ENCODE measurements at regions not wholly inside any gene's neighbourhood (a gene's known extent, or its start where the extent isn't known, plus 50 kb on each side); places are given as distances from the start of the nearest gene placed in this dataset.

DNA sequence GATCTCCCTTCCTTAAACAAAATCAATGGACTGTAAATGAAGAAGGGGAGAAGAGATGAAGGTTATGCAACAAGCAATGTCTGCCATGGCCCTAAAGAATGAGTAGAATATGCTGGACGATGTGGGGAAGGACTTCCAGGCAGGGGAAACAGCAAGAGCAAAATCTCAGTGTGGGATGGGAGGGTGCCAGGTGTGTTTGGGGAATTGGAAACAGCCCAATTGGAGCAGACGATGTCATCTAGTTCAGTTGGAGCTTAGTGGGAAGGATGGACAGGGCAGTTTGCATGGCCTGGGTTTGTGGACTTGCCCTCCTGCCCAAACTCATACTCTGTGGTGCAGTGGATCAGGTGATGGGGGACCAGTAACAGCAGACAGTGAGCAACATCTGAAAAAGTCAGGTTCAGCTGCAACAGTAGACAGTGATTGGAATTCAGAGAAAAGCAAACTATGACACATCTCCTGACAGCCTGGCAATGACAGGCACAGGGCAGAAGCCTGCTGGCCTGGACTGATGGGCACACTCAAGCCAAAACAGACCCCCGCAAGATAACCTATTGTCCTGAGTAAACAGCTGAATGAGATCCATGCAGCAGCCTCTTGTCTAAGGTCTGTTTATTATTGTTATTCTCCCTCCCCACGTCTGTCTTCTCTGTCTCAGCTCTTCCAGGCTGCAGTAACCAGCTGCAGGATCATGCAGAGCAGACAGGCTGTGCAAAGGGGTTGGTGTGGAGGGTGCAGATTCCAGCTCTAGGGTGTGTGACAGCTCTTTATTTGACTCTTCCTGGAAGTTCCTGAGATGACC, 50.5 kb upstream of the PRELP start:
- no peak overlapping the region for H3K9ac ChIP-seq (ENCODE audit: low read length)
- H4K20me1 ChIP-seq (ENCODE audit: insufficient read depth) = no peaks in the 10 kb centered on the region
- no peaks in the 10 kb centered on the region for H3K4me1 ChIP-seq (ENCODE audit: control insufficient read depth in 1 of 2, insufficient read depth in 2 of 2, low read length in 2 of 2)
- peaks cover 56% of the 10 kb centered on the region for H3K27me3 ChIP-seq (ENCODE audit: insufficient read depth, low read length)
- intact Hi-C loops (cut with micrococcal nuclease) = no loop called here
- DNase-seq (ENCODE audit: low read depth, low spot score) = no peak
- no peak overlapping the region for H3K27ac ChIP-seq (ENCODE audit: low read depth, low read length)
- no peaks in the 10 kb centered on the region for H3K79me2 ChIP-seq (ENCODE audit: insufficient read depth, low read length)
- no peak overlapping the region for H3K4me3 ChIP-seq (replicated peaks in 1 of 2; ENCODE audit: low read depth in 1 of 2, low read length in 2 of 2)
- no TSS peak for BruUV-seq (replicated peaks)
- H3K4me2 ChIP-seq (ENCODE audit: low read length) = no peak overlapping the region
- H3K9me3 ChIP-seq (ENCODE audit: control insufficient read depth in 1 of 2, insufficient read depth in 1 of 2, low read depth in 1 of 2, low read length in 2 of 2) = no peaks in the 10 kb centered on the region
- no peak for ATAC-seq
- H3K9me2 ChIP-seq (ENCODE audit: insufficient read depth) = no peaks in the 10 kb centered on the region
- ChIA-PET RAD21 (ENCODE audit: low non-redundant PET in 1 of 2, low total read pairs in 2 of 2, uncharacterized antibody in 2 of 2, unreplicated experiment in 2 of 2) (no interaction called here), CTCF (no interaction called here), POLR2A (no interaction called here)
- TF ChIP-seq EZH2 (IDR thresholded peaks at IDR 0.05) (no peak), POLR2A (IDR thresholded peaks at IDR 0.05; ENCODE audit: borderline replicate concordance, extremely low read depth, insufficient read depth, insufficient read length) (no peak), ATF3 (IDR thresholded peaks at IDR 0.05) (no peak), TCF7L2 (IDR thresholded peaks at IDR 0.05; ENCODE audit: borderline replicate concordance, extremely low read depth, insufficient read depth, insufficient read length) (no peak), FOSL1 (IDR thresholded peaks at IDR 0.05; ENCODE audit: low read depth) (no peak), ZFX (IDR thresholded peaks at IDR 0.05) (no peak), EZH2phosphoT487 (IDR thresholded peaks at IDR 0.05; ENCODE audit: borderline replicate concordance) (no peak), EGR1 (IDR thresholded peaks at IDR 0.05; ENCODE audit: low read depth) (no peak), YY1 (IDR thresholded peaks at IDR 0.05; ENCODE audit: extremely low read depth, insufficient replicate concordance, low read depth, low read length) (no peak), CBX3 (IDR thresholded peaks at IDR 0.05; ENCODE audit: low read depth) (no peak), RAD21 (IDR thresholded peaks at IDR 0.05; ENCODE audit: low read depth) (no peak), CEBPB (IDR thresholded peaks at IDR 0.05; ENCODE audit: low read depth) (no peak), CTCF (IDR thresholded peaks at IDR 0.05 in 2 of 3, conservative IDR thresholded peaks at IDR 0.05 in 1 of 3; ENCODE audit: borderline replicate concordance in 1 of 3, insufficient read depth in 1 of 3, low read depth in 2 of 3, low read length in 2 of 3) (no peak), REST (IDR thresholded peaks at IDR 0.05; ENCODE audit: low read depth) (no peak), ELF1 (IDR thresholded peaks at IDR 0.05; ENCODE audit: borderline replicate concordance, low read depth) (no peak)
- TF ChIP-seq, protein P1, sequence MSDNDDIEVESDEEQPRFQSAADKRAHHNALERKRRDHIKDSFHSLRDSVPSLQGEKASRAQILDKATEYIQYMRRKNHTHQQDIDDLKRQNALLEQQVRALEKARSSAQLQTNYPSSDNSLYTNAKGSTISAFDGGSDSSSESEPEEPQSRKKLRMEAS (IDR thresholded peaks at IDR 0.05) = no peak
- no peaks in the 10 kb centered on the region for H3K36me3 ChIP-seq (ENCODE audit: control insufficient read depth in 1 of 2, insufficient read depth in 2 of 2, low read length in 2 of 2)
- H2AFZ ChIP-seq (ENCODE audit: low read depth, low read length, poor library complexity, severe bottlenecking) = no peak overlapping the region

All from HCT116 (cell line).